ENCODE measurements at regions not wholly inside any gene's neighbourhood (a gene's known extent, or its start where the extent isn't known, plus 50 kb on each side); places are given as distances from the start of the nearest gene placed in this dataset.

- DNase-seq (ENCODE audit: low read depth, low spot score) (no peak), ATAC-seq (no peak)
- TF ChIP-seq YY1 (IDR thresholded peaks at IDR 0.05; ENCODE audit: extremely low read depth, insufficient replicate concordance, low read depth, low read length) (no peak), TCF7L2 (IDR thresholded peaks at IDR 0.05; ENCODE audit: borderline replicate concordance, extremely low read depth, insufficient read depth, insufficient read length) (no peak), POLR2A (IDR thresholded peaks at IDR 0.05; ENCODE audit: borderline replicate concordance, extremely low read depth, insufficient read depth, insufficient read length) (no peak), SRF (IDR thresholded peaks at IDR 0.05; ENCODE audit: low read depth) (no peak)
- Histone ChIP-seq H3K27me3 (ENCODE audit: insufficient read depth, low read length) (no peaks in the 10 kb centered on the region; the same call in 1 of the 2 replicates), H3K36me3 (ENCODE audit: control insufficient read depth in 1 of 2, insufficient read depth in 2 of 2, low read length in 2 of 2) (no peaks in the 10 kb centered on the region), H3K27ac (ENCODE audit: low read depth, low read length) (no peak overlapping the region), H4K20me1 (ENCODE audit: insufficient read depth) (no peaks in the 10 kb centered on the region), H3K4me2 (ENCODE audit: low read length) (no peak overlapping the region), H3K79me2 (ENCODE audit: insufficient read depth, low read length) (no peaks in the 10 kb centered on the region), H3K9me3 (ENCODE audit: control insufficient read depth in 1 of 2, insufficient read depth in 1 of 2, low read depth in 1 of 2, low read length in 2 of 2) (no peaks in the 10 kb centered on the region), H3K4me3 (replicated peaks in 1 of 2; ENCODE audit: low read depth in 1 of 2, low read length in 2 of 2) (no peak overlapping the region), H3K9me2 (ENCODE audit: insufficient read depth) (no peaks in the 10 kb centered on the region), H3K4me1 (ENCODE audit: control insufficient read depth in 1 of 2, insufficient read depth in 2 of 2, low read length in 2 of 2) (peaks cover 11 to 12% of the 10 kb centered on the region in 2 experiments; a peak in 3 of 4 replicates), H2AFZ (ENCODE audit: low read depth, low read length, poor library complexity, severe bottlenecking) (no peak overlapping the region), H3K9ac (ENCODE audit: low read length) (no peak overlapping the region)
- CTCF ChIA-PET: no interaction called here
- RAD21 ChIA-PET (ENCODE audit: low non-redundant PET in 1 of 2, low total read pairs in 2 of 2, uncharacterized antibody in 2 of 2, unreplicated experiment in 2 of 2): no interaction called here
- POLR2A ChIA-PET: no interaction called here
- intact Hi-C loops (cut with micrococcal nuclease): no loop called here
- no TSS peak for BruUV-seq (replicated peaks)
Measured at GRCh38 chr2:2850859-2851258, 519.8 kb upstream of the MYT1L start.

- POLR2A ChIA-PET: no interaction called here
- no peak for ATAC-seq
- TF ChIP-seq, protein P1, sequence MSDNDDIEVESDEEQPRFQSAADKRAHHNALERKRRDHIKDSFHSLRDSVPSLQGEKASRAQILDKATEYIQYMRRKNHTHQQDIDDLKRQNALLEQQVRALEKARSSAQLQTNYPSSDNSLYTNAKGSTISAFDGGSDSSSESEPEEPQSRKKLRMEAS (IDR thresholded peaks at IDR 0.05): no peak
- TF ChIP-seq RAD21 (IDR thresholded peaks at IDR 0.05; ENCODE audit: low read depth) (no peak), ZFX (IDR thresholded peaks at IDR 0.05) (no peak), ZBTB33 (IDR thresholded peaks at IDR 0.05; ENCODE audit: extremely low read depth, insufficient replicate concordance, low read length) (no peak), CBX3 (IDR thresholded peaks at IDR 0.05; ENCODE audit: low read depth) (no peak), REST (IDR thresholded peaks at IDR 0.05; ENCODE audit: low read depth) (no peak), EZH2phosphoT487 (IDR thresholded peaks at IDR 0.05; ENCODE audit: borderline replicate concordance) (no peak), SP1 (IDR thresholded peaks at IDR 0.05; ENCODE audit: low read depth) (no peak)
- TF ChIP-seq, protein P2, sequence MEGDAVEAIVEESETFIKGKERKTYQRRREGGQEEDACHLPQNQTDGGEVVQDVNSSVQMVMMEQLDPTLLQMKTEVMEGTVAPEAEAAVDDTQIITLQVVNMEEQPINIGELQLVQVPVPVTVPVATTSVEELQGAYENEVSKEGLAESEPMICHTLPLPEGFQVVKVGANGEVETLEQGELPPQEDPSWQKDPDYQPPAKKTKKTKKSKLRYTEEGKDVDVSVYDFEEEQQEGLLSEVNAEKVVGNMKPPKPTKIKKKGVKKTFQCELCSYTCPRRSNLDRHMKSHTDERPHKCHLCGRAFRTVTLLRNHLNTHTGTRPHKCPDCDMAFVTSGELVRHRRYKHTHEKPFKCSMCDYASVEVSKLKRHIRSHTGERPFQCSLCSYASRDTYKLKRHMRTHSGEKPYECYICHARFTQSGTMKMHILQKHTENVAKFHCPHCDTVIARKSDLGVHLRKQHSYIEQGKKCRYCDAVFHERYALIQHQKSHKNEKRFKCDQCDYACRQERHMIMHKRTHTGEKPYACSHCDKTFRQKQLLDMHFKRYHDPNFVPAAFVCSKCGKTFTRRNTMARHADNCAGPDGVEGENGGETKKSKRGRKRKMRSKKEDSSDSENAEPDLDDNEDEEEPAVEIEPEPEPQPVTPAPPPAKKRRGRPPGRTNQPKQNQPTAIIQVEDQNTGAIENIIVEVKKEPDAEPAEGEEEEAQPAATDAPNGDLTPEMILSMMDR (IDR thresholded peaks at IDR 0.05 in 2 of 3, conservative IDR thresholded peaks at IDR 0.05 in 1 of 3; ENCODE audit: borderline replicate concordance in 1 of 3, insufficient read depth in 1 of 3, low read depth in 2 of 3, low read length in 2 of 3): no peak
Measured at GRCh38 chr2:2850218-2850755, 519.2 kb upstream of the MYT1L start.

More at GRCh38 chr2:2850218-2850755, 519.2 kb upstream of the MYT1L start:
- no peak for DNase-seq (ENCODE audit: low read depth, low spot score)
- Histone ChIP-seq H2AFZ (ENCODE audit: low read depth, low read length, poor library complexity, severe bottlenecking) (no peak overlapping the region), H3K27ac (ENCODE audit: low read depth, low read length) (no peak overlapping the region), H4K20me1 (ENCODE audit: insufficient read depth) (no peaks in the 10 kb centered on the region), H3K9me2 (ENCODE audit: insufficient read depth) (no peaks in the 10 kb centered on the region), H3K9me3 (ENCODE audit: control insufficient read depth in 1 of 2, insufficient read depth in 1 of 2, low read depth in 1 of 2, low read length in 2 of 2) (no peaks in the 10 kb centered on the region), H3K4me2 (ENCODE audit: low read length) (no peak overlapping the region), H3K4me3 (replicated peaks in 1 of 2; ENCODE audit: low read depth in 1 of 2, low read length in 2 of 2) (no peak overlapping the region), H3K79me2 (ENCODE audit: insufficient read depth, low read length) (no peaks in the 10 kb centered on the region), H3K36me3 (ENCODE audit: control insufficient read depth in 1 of 2, insufficient read depth in 2 of 2, low read length in 2 of 2) (no peaks in the 10 kb centered on the region), H3K27me3 (ENCODE audit: insufficient read depth, low read length) (no peaks in the 10 kb centered on the region; the same call in 1 of the 2 replicates), H3K9ac (ENCODE audit: low read length) (no peak overlapping the region), H3K4me1 (ENCODE audit: control insufficient read depth in 1 of 2, insufficient read depth in 2 of 2, low read length in 2 of 2) (peaks cover 11 to 12% of the 10 kb centered on the region in 2 experiments; a peak in 3 of 4 replicates)
- RAD21 ChIA-PET (ENCODE audit: low non-redundant PET in 1 of 2, low total read pairs in 2 of 2, uncharacterized antibody in 2 of 2, unreplicated experiment in 2 of 2): no interaction called here
- CTCF ChIA-PET: no interaction called here
- intact Hi-C loops (cut with micrococcal nuclease): no loop called here
- no TSS peak for BruUV-seq (replicated peaks)

Data from HCT116 (cell line).